ENCODE measurements at regions not wholly inside any gene's neighbourhood (a gene's known extent, or its start where the extent isn't known, plus 50 kb on each side); places are given as distances from the start of the nearest gene placed in this dataset.

DNA sequence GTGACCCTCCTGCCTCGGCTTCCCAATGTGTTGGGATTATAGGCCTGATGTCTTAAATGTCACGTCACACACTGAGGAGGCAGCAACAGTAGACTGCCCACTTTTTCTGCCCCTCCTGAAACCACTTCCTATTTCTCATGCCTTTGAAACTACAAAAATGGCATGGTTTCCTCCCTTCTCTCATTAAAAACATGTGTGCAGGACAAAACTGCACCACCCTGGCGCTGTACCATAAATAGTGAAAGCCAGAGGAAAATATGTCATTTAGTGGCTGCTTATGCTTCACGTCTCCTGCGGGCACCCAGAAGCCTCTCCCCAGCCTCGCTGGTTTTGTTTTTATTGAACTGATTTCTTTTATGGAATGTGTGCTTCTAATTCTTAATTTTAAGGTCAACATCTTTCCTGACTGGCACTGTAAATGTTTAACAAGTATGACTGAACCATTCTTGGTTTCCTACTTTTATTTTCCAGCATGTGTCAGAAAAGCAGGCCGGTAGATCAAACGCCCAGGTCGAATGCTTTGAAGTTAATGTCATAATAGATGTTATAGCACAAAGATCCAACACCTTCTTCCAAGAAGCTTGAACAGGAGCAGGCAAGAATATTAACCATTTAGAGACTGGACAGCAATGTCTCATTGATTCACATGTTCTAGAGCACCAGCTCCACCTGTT lies 59.6 kb upstream of the C1orf87 start:
- no peak for ATAC-seq

GRCh38 chr1:60132108-60132507 lies 58.5 kb upstream of the C1orf87 start:
- H3K4me1 Mint-ChIP-seq, result no peaks in the 10 kb centered on the region

More for the DNA sequence above, 59.6 kb upstream of the C1orf87 start:
- Mint-ChIP-seq H3K36me3 (no peaks in the 10 kb centered on the region), H3K27me3 (no peaks in the 10 kb centered on the region), H3K9me3 (no peaks in the 10 kb centered on the region), H3K4me3 (no peak overlapping the region), H3K4me1 (no peaks in the 10 kb centered on the region), H3K27ac (no peak overlapping the region)

DNA sequence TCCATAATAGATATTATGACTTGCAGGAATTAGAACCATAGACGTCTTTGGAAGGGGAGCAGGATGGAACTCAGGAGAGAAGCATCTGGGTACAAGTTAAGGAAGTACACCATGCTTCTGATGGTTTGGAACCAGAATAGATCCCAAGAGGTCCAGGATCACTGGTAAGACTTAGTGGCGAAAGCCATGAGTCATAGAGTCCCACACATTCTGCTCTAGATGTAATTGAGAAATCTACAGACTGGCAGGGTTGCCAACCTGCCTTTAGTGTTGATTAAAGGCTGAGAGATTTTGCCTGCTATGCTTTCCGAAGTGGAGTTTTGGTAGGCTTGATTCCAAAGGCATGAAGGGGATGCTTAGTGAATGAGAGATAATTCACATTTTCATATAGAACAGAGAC lies 57.1 kb upstream of the C1orf87 start:
- Mint-ChIP-seq H3K4me1 (no peaks in the 10 kb centered on the region), H3K4me3 (no peak overlapping the region), H3K36me3 (no peaks in the 10 kb centered on the region), H3K9me3 (no peaks in the 10 kb centered on the region), H3K27ac (no peak overlapping the region), H3K27me3 (no peaks in the 10 kb centered on the region)
- ATAC-seq, result no peak

More at GRCh38 chr1:60132108-60132507, 58.5 kb upstream of the C1orf87 start:
- Mint-ChIP-seq H3K4me3 (no peak overlapping the region), H3K36me3 (no peaks in the 10 kb centered on the region), H3K9me3 (no peaks in the 10 kb centered on the region), H3K27ac (no peak overlapping the region), H3K27me3 (no peaks in the 10 kb centered on the region)
- no peak for ATAC-seq

GRCh38 chr1:60129911-60130310 lies 56.3 kb upstream of the C1orf87 start:
- Mint-ChIP-seq H3K4me1 (no peaks in the 10 kb centered on the region), H3K27me3 (no peaks in the 10 kb centered on the region), H3K4me3 (no peak overlapping the region), H3K27ac (no peak overlapping the region), H3K36me3 (no peaks in the 10 kb centered on the region), H3K9me3 (no peaks in the 10 kb centered on the region)
- no peak for ATAC-seq

DNA sequence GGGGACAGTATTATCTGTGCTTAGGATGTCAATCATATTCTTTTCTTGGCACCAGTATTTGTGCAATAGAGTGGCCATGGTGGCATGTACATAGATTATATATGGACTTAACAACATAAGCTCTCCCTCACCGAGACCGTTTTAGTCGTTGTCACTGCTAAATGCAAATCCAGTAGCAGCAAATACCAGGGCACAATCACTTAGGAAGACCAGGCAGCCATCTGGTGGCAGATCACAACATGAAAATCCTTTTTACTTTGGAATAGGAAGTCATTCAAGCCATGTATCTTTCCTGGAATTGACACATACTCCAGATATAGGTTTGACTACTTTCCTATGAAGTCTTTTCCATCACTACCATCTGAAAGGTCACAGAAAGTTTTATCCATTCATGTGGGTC lies 53.2 kb upstream of the C1orf87 start:
- no peak for ATAC-seq
- no peak overlapping the region for H3K4me3 Mint-ChIP-seq
- H3K27me3 Mint-ChIP-seq, result no peaks in the 10 kb centered on the region
- no peaks in the 10 kb centered on the region for H3K36me3 Mint-ChIP-seq
- no peak overlapping the region for H3K27ac Mint-ChIP-seq
- H3K9me3 Mint-ChIP-seq, result no peaks in the 10 kb centered on the region
- no peaks in the 10 kb centered on the region for H3K4me1 Mint-ChIP-seq

All from stimulated activated memory B cell treated with anti-CD40 and anti-IgM and Interleukin-4, amounts not matched to agents 10 μg/mL and 1 μg/mL and 100 μg/mL, for 72 hours (primary cell).